ENCODE measurements at regions not wholly inside any gene's neighbourhood (a gene's known extent, or its start where the extent isn't known, plus 50 kb on each side); places are given as distances from the start of the nearest gene placed in this dataset.

- TF ChIP-seq EP300 (IDR thresholded peaks at IDR 0.05) (no peak), CTCF (IDR thresholded peaks at IDR 0.05) (no peak)
Measured at GRCh38 chr5:111961862-111962261, 204.9 kb upstream of the NREP start.
